ENCODE measurements at regions not wholly inside any gene's neighbourhood (a gene's known extent, or its start where the extent isn't known, plus 50 kb on each side); places are given as distances from the start of the nearest gene placed in this dataset.

DNA sequence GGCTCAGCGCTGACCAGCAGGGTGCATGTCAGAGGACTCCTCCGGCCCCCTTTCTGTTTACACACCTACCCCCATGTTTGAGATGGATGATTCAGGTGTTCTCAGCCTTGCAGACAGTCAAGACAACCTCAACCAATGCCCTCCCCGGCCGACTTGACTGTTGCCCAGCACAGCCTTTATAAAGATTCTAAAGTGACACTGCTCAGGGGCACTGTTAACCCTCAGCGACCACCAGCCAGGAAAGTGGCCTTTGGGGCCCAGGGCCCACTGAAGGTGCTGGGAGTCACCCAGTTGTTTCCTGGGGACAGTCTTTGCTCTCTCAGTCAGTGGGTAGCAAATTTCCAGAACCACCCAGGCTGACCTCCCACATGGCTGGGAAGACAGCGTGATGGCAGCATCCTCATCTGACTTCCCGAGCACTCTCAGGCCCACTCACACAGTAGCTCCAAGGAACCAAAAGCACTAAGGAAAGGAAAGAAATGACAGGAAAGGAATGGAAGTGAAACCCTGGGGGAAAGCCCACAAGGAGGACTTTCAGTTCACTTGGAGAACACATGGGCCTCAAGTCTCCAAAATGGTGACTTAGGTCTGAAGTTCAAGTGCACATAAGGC, 128.4 kb downstream of the ASB7 start:
- FAIRE-seq: no peak
- peak overlapping the region; percentile 60; the same call in 1 of the 2 replicates for H4K8ac ChIP-seq (ENCODE audit: extremely low read depth, insufficient read depth, low read length)
- POLR2A ChIA-PET (ENCODE audit: partially characterized antibody): no interaction called here
- TF ChIP-seq E2F6 (IDR thresholded peaks at IDR 0.05) (no peak), NANOG (IDR thresholded peaks at IDR 0.05; ENCODE audit: insufficient read depth, low read depth, low read length, poor library complexity, severe bottlenecking) (no peak), POLR2A (IDR thresholded peaks at IDR 0.05; ENCODE audit: control extremely low read depth in 1 of 2, low read depth in 2 of 2, low read length in 2 of 2) (no peak), POLR2AphosphoS5 (IDR thresholded peaks at IDR 0.05; ENCODE audit: low read depth, low read length) (no peak), CHD2 (IDR thresholded peaks at IDR 0.05; ENCODE audit: low read length) (no peak), CBX8 (IDR thresholded peaks at IDR 0.05; ENCODE audit: borderline replicate concordance, low read depth, low read length) (no peak), TCF12 (IDR thresholded peaks at IDR 0.05; ENCODE audit: low read depth, low read length) (no peak), ZNF274 (IDR thresholded peaks at IDR 0.05; ENCODE audit: borderline replicate concordance, extremely low read depth, low read length) (no peak), CBX5 (IDR thresholded peaks at IDR 0.05; ENCODE audit: low read depth, low read length) (no peak), EGR1 (IDR thresholded peaks at IDR 0.05; ENCODE audit: borderline replicate concordance, low read depth, low read length) (no peak), EZH2 (IDR thresholded peaks at IDR 0.05; ENCODE audit: low read depth, low read length, severe bottlenecking) (no peak), TEAD4 (IDR thresholded peaks at IDR 0.05; ENCODE audit: low read depth, low read length) (no peak), SIN3A (conservative IDR thresholded peaks at IDR 0.05 in 1 of 2, IDR thresholded peaks at IDR 0.05 in 1 of 2; ENCODE audit: low read depth in 1 of 2, low read length in 2 of 2) (no peak)

More for the DNA sequence above, 128.4 kb downstream of the ASB7 start:
- no peak overlapping the region for H3K18ac ChIP-seq (ENCODE audit: extremely low read depth, low read length)
- 90% methylated on average over 7 of the region's 7 CpGs; no CpG with 5 or more reads in 1 of the 2 experiments for WGBS, 2 experiments (ENCODE audit: extremely low coverage in 1 of 2, insufficient coverage in 1 of 2, insufficient read length in 1 of 2, insufficient replicate concordance in 2 of 2, low coverage in 1 of 2, low lambda C conversion rate in 2 of 2, missing lambda C conversion rate in 1 of 2)
- peaks cover 0 to 3% (median 0%) of the 10 kb centered on the region in 4 experiments; a peak in 2 of 7 replicates for H3K4me1 ChIP-seq (replicated peaks in 1 of 4; ENCODE audit: control insufficient read depth in 3 of 4, insufficient read depth in 4 of 4, low read length in 3 of 4)
- no peak overlapping the region for H4K91ac ChIP-seq (replicated peaks; ENCODE audit: insufficient read length, low read length)
- H3K27me3 ChIP-seq (replicated peaks in 1 of 4; ENCODE audit: control insufficient read depth in 3 of 4, extremely low read depth in 1 of 4, insufficient read depth in 3 of 4, low read length in 3 of 4): no peaks in the 10 kb centered on the region
- H3K36me3 ChIP-seq (ENCODE audit: control insufficient read depth in 2 of 4, insufficient read depth in 4 of 4, low read length in 3 of 4): no peaks in the 10 kb centered on the region
- no peak overlapping the region for H3K23ac ChIP-seq (ENCODE audit: insufficient read length)
- no peak overlapping the region for H2BK12ac ChIP-seq (ENCODE audit: low read depth, low read length)
- no peak overlapping the region for H4K5ac ChIP-seq (ENCODE audit: insufficient read length, low read depth, low read length)
- H2BK15ac ChIP-seq (ENCODE audit: low read length): no peak overlapping the region
- no peak overlapping the region for H3K9ac ChIP-seq (replicated peaks in 1 of 4; ENCODE audit: extremely low read depth in 1 of 4, low read depth in 3 of 4, low read length in 3 of 4)
- no peak overlapping the region for H3K27ac ChIP-seq (ENCODE audit: low read depth, low read length)
- no peak overlapping the region for H3K4me2 ChIP-seq (ENCODE audit: insufficient read depth in 1 of 2, low read depth in 2 of 2, low read length in 2 of 2)
- peak in 1 of 2 experiments; percentile 36 for DNase-seq (ENCODE audit: low read depth in 1 of 2, low spot score in 2 of 2)
- no peak overlapping the region for H3K56ac ChIP-seq (replicated peaks; ENCODE audit: insufficient read length, low read depth, low read length)
- H2BK5ac ChIP-seq (ENCODE audit: low read depth, low read length): no peak overlapping the region
- no peak overlapping the region for H2AK5ac ChIP-seq (ENCODE audit: low read depth, low read length)
- no peak overlapping the region for H2BK120ac ChIP-seq (replicated peaks; ENCODE audit: low read depth, low read length)
- no peaks in the 10 kb centered on the region for H3K79me2 ChIP-seq (ENCODE audit: control insufficient read depth in 1 of 2, insufficient read depth in 2 of 2, low read length in 2 of 2)
- H2AFZ ChIP-seq (ENCODE audit: low read length): no peak overlapping the region
- CTCF ChIA-PET (ENCODE audit: partially characterized antibody): interaction anchor here (0.9 to 1.9 kb wide), 4 partner anchors 12 to 139 kb away, joined by 3 to 5 read pairs (median 4); no protein-coding TSS in a partner anchor
- H4K20me1 ChIP-seq (replicated peaks in 1 of 2; ENCODE audit: control insufficient read depth in 1 of 2, insufficient read depth in 2 of 2, low read length in 2 of 2): no peaks in the 10 kb centered on the region
- H2BK20ac ChIP-seq (ENCODE audit: low read length): no peak overlapping the region
- no peak overlapping the region for H3K4ac ChIP-seq (replicated peaks; ENCODE audit: insufficient read length, low read depth, low read length)
- no peak overlapping the region for H3K14ac ChIP-seq (ENCODE audit: insufficient read length)
- H3K9me3 ChIP-seq (ENCODE audit: insufficient read depth in 2 of 2, low read depth in 1 of 2, low read length in 1 of 2): no peaks in the 10 kb centered on the region
- H3K23me2 ChIP-seq (ENCODE audit: low read depth, low read length): no peaks in the 10 kb centered on the region
- H3K4me3 ChIP-seq (ENCODE audit: extremely low read depth in 1 of 4, insufficient read depth in 2 of 4, low read depth in 3 of 4, low read length in 4 of 4): no peak overlapping the region
- no peaks in the 10 kb centered on the region for H3K79me1 ChIP-seq (ENCODE audit: low read depth, low read length)

All from H1 (cell line).